ENCODE measurements at regions not wholly inside any gene's neighbourhood (a gene's known extent, or its start where the extent isn't known, plus 50 kb on each side); places are given as distances from the start of the nearest gene placed in this dataset.

- H3K27ac ChIP-seq, result no peak overlapping the region
- H3K9me3 ChIP-seq, result no peaks in the 10 kb centered on the region
- no peak for DNase-seq
- no peaks in the 10 kb centered on the region for H3K36me3 ChIP-seq
- TF ChIP-seq CTCF (IDR thresholded peaks at IDR 0.05), result no peak
- no peaks in the 10 kb centered on the region for H3K27me3 ChIP-seq
- intact Hi-C loops (cut with DNase I), result no loop called here
- no peak overlapping the region for H3K4me3 ChIP-seq
- H3K9ac ChIP-seq (ENCODE audit: low read depth in 2 of 2, low read length in 2 of 2), result no peak overlapping the region
- no peaks in the 10 kb centered on the region for H3K4me1 ChIP-seq
Measured at GRCh38 chr7:124655990-124656389, 109.6 kb downstream of the GPR37 start.

DNA sequence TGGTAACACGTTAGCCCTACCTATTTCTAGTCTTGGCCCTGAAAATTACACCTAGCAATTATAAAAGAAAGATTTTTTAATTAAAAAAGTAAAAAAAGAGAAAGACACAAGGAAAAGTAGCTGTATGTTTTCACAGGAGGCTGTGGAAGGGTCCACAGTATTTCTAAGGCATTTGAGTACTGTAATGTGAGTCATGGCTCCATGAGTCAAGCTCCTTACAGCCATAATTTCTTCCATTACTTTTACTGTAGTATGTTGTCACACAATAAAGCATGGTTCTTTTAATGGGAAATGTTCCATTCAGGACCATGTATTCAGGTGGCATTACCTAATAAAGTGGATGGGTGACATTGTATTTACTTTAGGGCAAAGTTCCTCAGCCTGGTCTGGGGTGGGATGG is 113.4 kb downstream of the GPR37 start:
- Histone ChIP-seq H3K9me3 (no peaks in the 10 kb centered on the region), H3K9ac (ENCODE audit: low read depth in 2 of 2, low read length in 2 of 2) (no peak overlapping the region), H3K4me3 (no peak overlapping the region), H3K36me3 (no peaks in the 10 kb centered on the region), H3K4me1 (no peaks in the 10 kb centered on the region), H3K27ac (no peak overlapping the region), H3K27me3 (no peaks in the 10 kb centered on the region)
- no peak for TF ChIP-seq CTCF (IDR thresholded peaks at IDR 0.05)
- DNase-seq, result no peak
- intact Hi-C loops (cut with DNase I), result no loop called here

- DNase-seq, result no peak
- intact Hi-C loops (cut with DNase I), result no loop called here
- H3K27me3 ChIP-seq, result no peaks in the 10 kb centered on the region
- H3K4me1 ChIP-seq, result no peaks in the 10 kb centered on the region
- H3K27ac ChIP-seq, result no peak overlapping the region
- H3K9me3 ChIP-seq, result no peaks in the 10 kb centered on the region
- H3K36me3 ChIP-seq, result no peaks in the 10 kb centered on the region
- H3K9ac ChIP-seq (ENCODE audit: low read depth in 2 of 2, low read length in 2 of 2), result no peak overlapping the region
- H3K4me3 ChIP-seq, result no peak overlapping the region
- TF ChIP-seq CTCF (IDR thresholded peaks at IDR 0.05), result no peak
Measured at GRCh38 chr7:124651136-124651535, 114.5 kb downstream of the GPR37 start.

DNA sequence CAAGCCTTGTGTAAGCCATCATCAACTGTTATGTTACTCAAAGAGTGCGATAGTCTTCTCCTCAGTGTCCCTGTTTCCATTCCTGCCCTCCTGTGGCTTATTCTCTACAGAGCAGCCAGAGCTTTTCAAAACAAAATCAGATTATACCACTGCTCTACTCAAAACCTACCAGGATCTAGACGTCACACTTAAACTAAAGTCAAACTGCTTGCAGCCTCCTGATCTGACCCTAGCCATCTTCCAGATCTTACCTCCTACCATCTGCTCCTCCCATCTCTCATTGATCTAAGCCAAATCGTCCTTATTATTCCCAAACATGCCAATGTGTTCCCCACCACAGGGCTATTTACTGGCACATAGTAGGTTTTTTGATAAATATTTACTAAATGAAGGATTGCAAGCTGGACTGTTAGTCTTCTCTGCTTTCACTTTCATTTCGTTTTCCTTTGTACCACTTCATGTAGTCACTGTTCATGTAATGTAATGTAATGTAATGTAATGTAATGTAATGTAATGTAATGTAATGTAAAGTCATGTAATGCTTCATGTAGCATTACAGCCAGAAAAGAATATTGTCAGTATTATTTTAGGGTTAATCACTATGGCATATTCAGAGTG is 116.1 kb downstream of the GPR37 start:
- no peak for TF ChIP-seq CTCF (IDR thresholded peaks at IDR 0.05)
- intact Hi-C loops (cut with DNase I), result no loop called here
- Histone ChIP-seq H3K9ac (ENCODE audit: low read depth in 2 of 2, low read length in 2 of 2) (no peak overlapping the region), H3K4me3 (no peak overlapping the region), H3K9me3 (no peaks in the 10 kb centered on the region), H3K27ac (no peak overlapping the region), H3K36me3 (no peaks in the 10 kb centered on the region), H3K4me1 (no peaks in the 10 kb centered on the region), H3K27me3 (no peaks in the 10 kb centered on the region)
- no peak for DNase-seq

GRCh38 chr7:124647630-124648306 is 117.8 kb downstream of the GPR37 start:
- Histone ChIP-seq H3K36me3 (no peaks in the 10 kb centered on the region), H3K9ac (ENCODE audit: low read depth in 2 of 2, low read length in 2 of 2) (no peak overlapping the region)

More at GRCh38 chr7:124647630-124648306, 117.8 kb downstream of the GPR37 start:
- no peaks in the 10 kb centered on the region for H3K27me3 ChIP-seq
- no peaks in the 10 kb centered on the region for H3K4me1 ChIP-seq
- H3K9me3 ChIP-seq, result no peaks in the 10 kb centered on the region
- TF ChIP-seq CTCF (IDR thresholded peaks at IDR 0.05), result no peak
- H3K27ac ChIP-seq, result no peak overlapping the region
- H3K4me3 ChIP-seq, result no peak overlapping the region
- intact Hi-C loops (cut with DNase I), result no loop called here
- DNase-seq, result no peak

All from colonic mucosa (tissue), 4 donors.